ENCODE measurements at regions not wholly inside any gene's neighbourhood (a gene's known extent, or its start where the extent isn't known, plus 50 kb on each side); places are given as distances from the start of the nearest gene placed in this dataset.

DNA sequence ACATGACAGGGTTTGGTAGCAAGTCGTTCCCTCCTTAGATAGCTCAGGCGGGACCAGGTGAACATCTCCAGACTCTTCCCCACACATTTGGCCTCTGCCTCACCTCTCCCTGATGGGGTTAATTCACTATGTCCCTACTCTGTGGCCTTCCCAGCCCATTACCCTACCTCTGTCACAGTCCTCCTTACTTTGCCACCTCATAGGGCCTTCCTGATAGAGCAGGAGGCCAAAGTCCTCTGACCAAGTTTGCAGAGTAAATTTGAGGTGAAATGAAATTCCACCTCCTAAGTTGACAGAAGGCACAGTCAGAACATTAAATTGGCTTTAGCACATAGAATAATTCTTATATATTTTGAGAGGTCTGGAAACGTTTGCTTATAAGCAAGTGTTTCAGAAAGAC lies 53.1 kb upstream of the ARMC2 start:
- H3K36me3 ChIP-seq: no peaks in the 10 kb centered on the region
- no peaks in the 10 kb centered on the region for H3K27me3 ChIP-seq
- TF ChIP-seq POLR2A (IDR thresholded peaks at IDR 0.05) (no peak), POLR2AphosphoS5 (IDR thresholded peaks at IDR 0.05) (no peak)
- TF ChIP-seq, protein P1, sequence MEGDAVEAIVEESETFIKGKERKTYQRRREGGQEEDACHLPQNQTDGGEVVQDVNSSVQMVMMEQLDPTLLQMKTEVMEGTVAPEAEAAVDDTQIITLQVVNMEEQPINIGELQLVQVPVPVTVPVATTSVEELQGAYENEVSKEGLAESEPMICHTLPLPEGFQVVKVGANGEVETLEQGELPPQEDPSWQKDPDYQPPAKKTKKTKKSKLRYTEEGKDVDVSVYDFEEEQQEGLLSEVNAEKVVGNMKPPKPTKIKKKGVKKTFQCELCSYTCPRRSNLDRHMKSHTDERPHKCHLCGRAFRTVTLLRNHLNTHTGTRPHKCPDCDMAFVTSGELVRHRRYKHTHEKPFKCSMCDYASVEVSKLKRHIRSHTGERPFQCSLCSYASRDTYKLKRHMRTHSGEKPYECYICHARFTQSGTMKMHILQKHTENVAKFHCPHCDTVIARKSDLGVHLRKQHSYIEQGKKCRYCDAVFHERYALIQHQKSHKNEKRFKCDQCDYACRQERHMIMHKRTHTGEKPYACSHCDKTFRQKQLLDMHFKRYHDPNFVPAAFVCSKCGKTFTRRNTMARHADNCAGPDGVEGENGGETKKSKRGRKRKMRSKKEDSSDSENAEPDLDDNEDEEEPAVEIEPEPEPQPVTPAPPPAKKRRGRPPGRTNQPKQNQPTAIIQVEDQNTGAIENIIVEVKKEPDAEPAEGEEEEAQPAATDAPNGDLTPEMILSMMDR (IDR thresholded peaks at IDR 0.05): no peak
- H3K4me1 ChIP-seq: no peaks in the 10 kb centered on the region
- H3K4me3 ChIP-seq: no peak overlapping the region
- DNase-seq (ENCODE audit: low spot score in 2 of 2): no peak
- no peaks in the 10 kb centered on the region for H3K9me3 ChIP-seq
- no peak overlapping the region for H3K27ac ChIP-seq
- intact Hi-C loops (cut with DNase I; ENCODE audit: low total_unique reads): no loop called here

DNA sequence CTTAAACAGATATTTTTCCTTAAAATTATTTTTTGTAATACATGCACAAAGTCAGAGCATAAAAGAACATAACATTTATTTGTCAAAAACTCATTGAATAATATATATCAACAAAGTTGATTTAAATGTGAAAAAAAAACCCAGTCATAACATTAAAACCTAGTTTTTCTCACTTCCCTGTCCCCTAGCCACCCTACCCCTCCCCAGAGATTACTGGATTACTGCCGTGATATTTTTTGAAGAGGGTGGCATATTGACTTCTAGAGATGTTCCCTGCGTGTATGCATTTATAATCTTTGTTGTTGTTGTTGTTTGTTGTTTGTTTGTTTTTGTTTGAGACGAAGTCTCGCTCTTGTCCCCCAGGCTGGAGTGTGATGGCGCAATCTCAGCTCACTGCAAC lies 52.4 kb upstream of the ARMC2 start:
- Histone ChIP-seq H3K27ac (no peak overlapping the region), H3K36me3 (no peaks in the 10 kb centered on the region), H3K4me1 (no peaks in the 10 kb centered on the region), H3K4me3 (no peak overlapping the region), H3K27me3 (no peaks in the 10 kb centered on the region), H3K9me3 (no peaks in the 10 kb centered on the region)
- TF ChIP-seq POLR2AphosphoS5 (IDR thresholded peaks at IDR 0.05): no peak
- TF ChIP-seq POLR2A (IDR thresholded peaks at IDR 0.05): no peak
- TF ChIP-seq, protein P1 (IDR thresholded peaks at IDR 0.05): no peak
- no peak for DNase-seq (ENCODE audit: low spot score in 2 of 2)
- intact Hi-C loops (cut with DNase I; ENCODE audit: low total_unique reads): no loop called here

DNA sequence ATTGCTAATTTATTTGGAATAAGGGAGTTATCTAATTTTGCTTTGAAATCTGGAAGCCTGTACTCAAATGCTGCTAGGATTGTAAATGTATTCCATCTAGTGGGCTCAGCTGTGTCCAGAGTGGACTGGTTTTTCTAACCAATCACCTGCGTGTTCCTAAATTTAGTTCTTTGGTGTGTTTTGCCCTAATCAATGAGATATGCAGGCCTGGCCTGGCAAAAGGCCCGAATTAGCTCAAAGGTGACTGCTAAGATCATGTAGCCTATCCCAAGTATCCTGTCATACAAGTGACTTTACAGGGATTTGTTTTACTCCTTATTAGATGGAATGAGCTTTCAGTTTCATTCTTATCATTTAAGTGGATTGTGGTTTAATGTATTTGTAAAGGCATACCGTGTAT lies 51.3 kb upstream of the ARMC2 start:
- TF ChIP-seq, protein P1 (IDR thresholded peaks at IDR 0.05): no peak
- TF ChIP-seq POLR2A (IDR thresholded peaks at IDR 0.05) (no peak), POLR2AphosphoS5 (IDR thresholded peaks at IDR 0.05) (no peak)
- Histone ChIP-seq H3K36me3 (no peaks in the 10 kb centered on the region), H3K9me3 (no peaks in the 10 kb centered on the region), H3K27me3 (no peaks in the 10 kb centered on the region), H3K4me1 (no peaks in the 10 kb centered on the region), H3K4me3 (no peak overlapping the region), H3K27ac (no peak overlapping the region)
- intact Hi-C loops (cut with DNase I; ENCODE audit: low total_unique reads): no loop called here
- DNase-seq (ENCODE audit: low spot score in 2 of 2): no peak

DNA sequence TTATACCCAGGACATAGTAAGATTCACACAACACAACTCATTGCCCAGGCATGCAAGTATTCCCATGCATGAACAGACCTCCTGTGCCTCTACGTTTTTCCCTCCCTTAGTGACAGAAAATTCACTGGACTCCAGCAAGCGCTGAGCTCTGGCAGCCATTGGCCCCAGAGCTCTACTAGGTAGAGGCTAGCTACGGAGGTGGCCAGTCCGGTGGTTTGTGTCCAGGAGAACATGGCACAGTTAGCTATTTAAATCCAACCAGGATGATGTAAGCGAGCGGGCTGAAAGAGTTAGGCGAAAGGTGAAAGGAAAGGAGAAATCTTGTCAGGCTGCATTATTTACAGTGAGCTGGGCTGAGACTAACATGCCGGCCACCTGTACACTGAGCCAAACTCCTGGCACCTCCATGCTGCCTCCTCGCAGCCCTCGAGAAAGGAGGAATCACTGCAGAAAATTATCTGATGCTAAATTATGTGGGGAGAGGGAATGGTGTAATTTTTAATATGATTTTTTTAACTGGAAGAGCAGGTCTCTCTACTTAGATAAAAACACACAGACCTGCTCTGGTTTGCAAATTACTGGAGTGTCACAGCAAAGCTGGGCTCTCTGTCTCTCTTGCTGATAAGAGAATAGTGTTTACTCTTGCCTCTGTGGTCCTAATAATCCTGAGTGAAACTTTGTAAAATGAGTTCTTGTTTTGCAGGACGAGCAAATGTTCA lies 50.1 kb upstream of the ARMC2 start:
- no peaks in the 10 kb centered on the region for H3K36me3 ChIP-seq
- no peak for DNase-seq (ENCODE audit: low spot score in 2 of 2)
- H3K9me3 ChIP-seq: no peaks in the 10 kb centered on the region
- intact Hi-C loops (cut with DNase I; ENCODE audit: low total_unique reads): no loop called here
- TF ChIP-seq POLR2A (IDR thresholded peaks at IDR 0.05): no peak
- TF ChIP-seq POLR2AphosphoS5 (IDR thresholded peaks at IDR 0.05): no peak
- no peak overlapping the region for H3K27ac ChIP-seq
- H3K4me1 ChIP-seq: no peaks in the 10 kb centered on the region
- H3K27me3 ChIP-seq: no peaks in the 10 kb centered on the region
- H3K4me3 ChIP-seq: no peak overlapping the region
